OCI-LY7 (cell line): ENCODE measurements at regions not wholly inside any gene's neighbourhood (a gene's known extent, or its start where the extent isn't known, plus 50 kb on each side); places are given as distances from the start of the nearest gene placed in this dataset.

Experiments
- CTCF ChIP-seq: fragments of 200-600 bp; sonication (generic); conservative IDR thresholded peaks from 2 replicates; pipeline ENCODE4 v1.5.1; 2014; ENCODE audit warnings: mild to moderate bottlenecking, antibody characterized with exemption, low read length, moderate library complexity, mixed read lengths
- EZH2phosphoT487 ChIP-seq: fragments of 200-600 bp; sonication (generic); IDR thresholded peaks from 2 replicates; pipeline ENCODE4 v1.6.1; 2018; ENCODE audit warnings: low read depth, borderline replicate concordance, mild to moderate bottlenecking, mixed run types, antibody characterized with exemption, low read length, moderate library complexity, mixed read lengths

- TF ChIP-seq CTCF (no peak), EZH2phosphoT487 (no peak)
Observed at GRCh38 chr12:19055589-19055988, 73.9 kb upstream of the PLEKHA5 start.
